Fibroblast of skin of abdomen (primary cell): ENCODE measurements at regions not wholly inside any gene's neighbourhood (a gene's known extent, or its start where the extent isn't known, plus 50 kb on each side); places are given as distances from the start of the nearest gene placed in this dataset.

Source experiments
- DNase-seq: peaks from one replicate; pipeline ENCODE4 v3.0.0-alpha.2; 2013

DNA sequence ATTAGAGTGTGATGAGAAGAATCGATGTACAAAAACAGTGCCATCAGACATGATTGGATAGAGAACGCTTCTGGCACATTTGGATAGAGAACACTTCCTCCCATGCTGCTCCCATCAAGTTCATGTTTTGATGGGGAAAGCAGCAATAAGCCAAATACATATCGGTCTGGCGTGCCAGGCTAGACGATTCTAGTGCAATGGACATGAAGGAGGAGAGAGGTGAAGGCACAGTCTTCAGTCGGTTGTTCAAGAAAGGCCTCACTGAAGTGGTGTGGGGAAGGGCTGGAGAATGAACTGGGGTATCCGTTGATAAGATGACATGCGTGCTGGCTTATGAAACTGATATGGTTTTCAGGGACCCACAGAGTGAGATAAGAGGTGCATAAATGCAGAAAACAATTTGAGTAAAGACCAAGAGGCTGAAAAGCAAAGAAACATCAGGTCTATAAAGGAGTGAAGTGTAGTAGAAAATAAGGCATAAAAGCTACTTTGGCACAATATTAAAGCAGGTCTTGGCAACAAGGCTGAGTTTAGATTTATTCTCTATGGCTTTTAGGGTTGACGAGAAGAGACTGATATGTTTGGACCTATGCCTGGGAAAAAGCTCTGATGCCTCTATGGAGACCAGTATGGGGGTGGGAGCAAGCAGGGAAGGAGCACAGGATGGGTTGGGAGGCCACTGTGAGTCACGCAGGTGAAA, 117.6 kb upstream of the PIEZO2 start:
- DNase-seq = no peak

DNA sequence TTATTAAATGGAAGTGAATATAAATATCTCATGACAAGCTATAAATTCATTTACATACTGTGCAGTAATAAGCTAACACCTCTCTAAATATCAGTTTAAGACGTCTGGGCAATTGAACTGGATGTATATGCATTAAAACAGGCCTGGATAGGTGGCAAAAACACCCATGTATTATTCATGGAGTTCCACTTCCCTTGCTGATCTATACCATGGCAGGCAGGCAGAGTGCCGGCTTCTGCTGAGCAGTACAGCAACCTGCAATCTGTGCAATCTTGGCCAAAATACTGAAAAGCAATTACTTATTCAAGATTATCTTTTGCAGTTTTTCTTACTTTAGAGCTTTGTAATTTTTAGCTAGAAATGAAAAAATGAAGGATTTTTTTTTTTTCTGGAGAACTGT, 112.1 kb upstream of the PIEZO2 start:
- DNase-seq = no peak

DNA sequence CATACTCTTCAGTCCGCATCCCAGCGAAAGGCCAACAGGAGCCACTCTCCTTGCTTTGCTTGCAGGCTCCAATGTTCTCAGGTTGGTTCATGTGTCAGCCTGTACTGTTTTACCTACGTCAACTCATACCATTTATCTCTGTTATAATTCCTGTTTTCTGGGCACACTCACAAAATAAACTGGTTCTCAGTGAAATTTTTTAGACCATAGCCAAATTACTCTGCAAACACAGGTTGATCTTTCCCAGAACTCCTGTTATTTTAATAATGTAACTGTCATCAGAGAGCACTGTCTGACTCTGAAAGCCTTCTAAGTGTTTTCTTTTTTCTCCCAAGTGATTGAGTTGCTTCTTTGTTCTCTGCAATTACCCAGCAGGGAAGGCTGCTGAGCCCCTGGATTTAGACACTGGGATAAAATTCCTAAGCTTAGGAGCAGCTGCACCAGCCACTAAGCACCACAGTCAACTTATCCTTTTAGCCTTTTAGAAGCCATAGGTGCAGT, 111.6 kb upstream of the PIEZO2 start:
- no peak for DNase-seq

DNA sequence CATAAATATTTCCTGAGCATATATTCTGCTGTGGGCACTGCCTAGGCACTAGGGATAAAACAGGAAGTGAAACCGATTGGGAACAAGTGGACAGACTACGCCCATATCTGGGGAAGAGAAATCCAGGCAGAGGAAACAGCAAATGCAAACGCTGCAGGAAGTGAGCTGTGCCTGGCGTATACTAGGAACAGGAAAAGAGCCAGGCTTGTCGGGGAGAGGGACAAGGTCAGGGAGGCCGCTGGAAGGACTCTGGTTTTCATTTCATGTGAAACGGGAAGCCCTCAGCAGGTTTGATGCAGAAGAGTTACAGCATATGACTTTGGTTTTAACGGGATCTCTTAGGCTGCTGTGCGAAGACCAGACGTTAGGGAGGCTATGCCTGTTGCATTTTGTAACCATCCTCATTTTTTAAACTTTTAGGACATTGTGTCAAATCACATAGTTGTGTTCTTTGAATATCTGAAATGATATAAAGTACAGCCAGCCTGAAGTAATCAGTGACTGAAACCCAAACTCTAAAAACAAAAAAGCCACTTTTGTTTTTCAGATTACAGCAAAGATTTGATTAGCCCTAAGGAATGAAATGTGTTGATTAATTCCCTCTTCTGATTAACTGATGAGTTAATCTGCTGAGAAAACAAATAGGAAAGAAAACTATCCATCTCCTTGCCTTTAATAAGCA, 110.2 kb upstream of the PIEZO2 start:
- DNase-seq = no peak

DNA sequence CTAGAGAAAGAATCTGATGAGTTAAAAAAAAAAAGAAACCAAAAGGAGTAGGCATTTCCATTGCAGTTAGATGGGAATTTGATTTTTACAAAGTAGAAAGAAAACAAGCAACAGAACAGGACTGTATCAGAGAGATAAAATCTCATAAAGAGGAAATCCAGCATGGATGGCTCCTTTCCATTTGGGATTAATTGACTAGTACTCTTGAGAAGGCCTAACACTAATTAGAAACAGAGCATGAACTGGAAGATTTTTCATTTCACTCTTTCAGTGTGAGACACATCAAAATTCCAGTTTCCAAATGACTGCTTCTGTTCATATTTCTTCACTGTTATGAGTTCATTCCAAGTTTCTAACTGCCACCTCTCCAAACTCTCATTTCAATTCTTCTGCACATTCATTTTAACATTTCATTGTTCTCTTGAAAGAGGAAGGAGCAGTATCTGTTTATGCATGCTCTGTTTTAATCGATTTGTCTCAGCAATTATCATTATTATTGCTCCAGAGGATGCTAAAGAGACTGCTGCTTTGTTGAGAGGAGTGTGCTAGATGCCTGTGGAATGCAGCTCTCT, 108.8 kb upstream of the PIEZO2 start:
- peak; percentile 87 for DNase-seq

DNA sequence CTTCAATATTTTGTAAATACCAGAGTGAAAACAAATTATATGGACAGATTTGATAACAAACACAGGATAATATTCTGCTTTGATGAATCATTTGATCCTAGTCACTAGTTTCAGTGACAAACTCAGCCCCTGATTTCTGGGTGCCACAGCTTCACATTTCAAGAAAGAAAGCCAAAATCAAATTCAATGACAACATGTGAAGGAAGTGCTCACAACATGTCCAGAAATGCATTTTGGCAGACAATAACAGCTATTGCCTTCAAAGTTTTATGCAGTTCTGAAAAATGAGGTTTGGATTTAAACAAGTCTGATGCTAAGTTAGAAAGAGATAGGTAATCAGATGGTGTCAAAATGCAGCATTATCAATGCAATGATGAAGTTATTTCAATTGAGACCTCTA, 106.9 kb upstream of the PIEZO2 start:
- no peak for DNase-seq

DNA sequence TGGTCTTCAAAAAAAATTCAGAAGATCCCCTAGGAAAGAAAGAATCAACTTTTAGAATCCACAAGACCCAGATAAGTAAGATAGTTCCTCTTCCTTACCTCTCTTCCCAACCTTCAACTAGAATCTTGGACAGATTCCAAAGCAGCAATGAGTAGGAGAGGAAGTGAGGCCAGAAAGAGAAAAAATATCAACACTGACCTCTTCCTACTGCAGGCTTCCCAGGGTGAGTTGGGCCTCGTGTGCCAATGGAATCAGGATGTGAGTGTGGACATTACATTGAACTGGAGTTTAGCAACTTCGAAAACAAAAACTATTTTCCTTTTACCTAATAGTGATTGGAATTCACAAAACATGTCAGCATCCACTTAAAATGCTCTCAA, 102.5 kb upstream of the PIEZO2 start:
- no peak for DNase-seq

DNA sequence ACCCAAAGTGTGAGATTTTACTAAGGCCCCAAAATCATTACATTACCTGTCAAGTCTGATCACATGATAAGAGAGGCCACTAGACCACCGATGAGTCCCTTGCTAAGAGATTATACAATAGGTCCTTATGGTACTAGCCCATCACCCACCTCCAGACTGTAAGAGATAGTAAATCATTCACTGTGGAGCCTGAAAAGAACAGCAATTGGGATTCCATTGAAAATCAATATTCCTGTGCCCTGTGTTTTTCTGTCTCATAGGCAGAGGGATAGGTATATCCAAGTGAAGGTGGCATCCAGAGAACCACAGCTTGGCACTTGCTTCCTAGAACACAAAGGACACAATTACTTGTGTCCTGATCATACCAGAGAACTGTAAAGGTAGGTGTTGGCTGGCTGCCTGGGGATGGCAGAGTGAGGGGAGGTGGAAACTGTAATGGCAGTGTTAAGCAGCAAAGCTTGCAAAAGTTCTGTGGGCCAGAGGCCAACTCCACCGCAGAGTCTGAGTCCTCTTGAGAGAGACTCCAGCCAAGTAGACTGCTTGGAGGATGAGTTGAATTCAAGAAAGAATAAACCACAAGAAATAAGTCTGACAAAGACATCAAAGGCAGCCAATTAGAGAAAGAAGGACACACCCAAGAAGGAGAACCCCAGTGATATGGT, 102.0 kb upstream of the PIEZO2 start:
- peak; percentile 69 for DNase-seq

DNA sequence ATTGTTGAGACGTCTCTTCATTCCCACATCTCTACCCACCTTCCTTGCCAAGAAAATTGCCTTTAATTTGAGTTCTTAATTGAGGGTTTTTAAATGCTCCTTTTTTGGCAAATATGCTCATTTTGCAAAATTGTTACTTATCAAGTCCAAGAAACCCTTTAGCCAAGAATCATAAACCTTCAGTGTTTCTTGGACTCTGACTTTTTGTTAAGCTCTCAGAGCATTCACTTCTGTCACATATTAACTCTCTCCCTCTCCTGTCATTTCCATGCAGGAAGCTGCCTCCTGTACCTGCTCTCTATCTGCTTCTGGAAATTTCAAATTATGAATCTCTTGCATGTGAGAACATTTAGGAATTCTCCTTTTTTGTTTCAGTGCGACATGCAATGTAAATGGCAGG, 100.0 kb upstream of the PIEZO2 start:
- no peak for DNase-seq

DNA sequence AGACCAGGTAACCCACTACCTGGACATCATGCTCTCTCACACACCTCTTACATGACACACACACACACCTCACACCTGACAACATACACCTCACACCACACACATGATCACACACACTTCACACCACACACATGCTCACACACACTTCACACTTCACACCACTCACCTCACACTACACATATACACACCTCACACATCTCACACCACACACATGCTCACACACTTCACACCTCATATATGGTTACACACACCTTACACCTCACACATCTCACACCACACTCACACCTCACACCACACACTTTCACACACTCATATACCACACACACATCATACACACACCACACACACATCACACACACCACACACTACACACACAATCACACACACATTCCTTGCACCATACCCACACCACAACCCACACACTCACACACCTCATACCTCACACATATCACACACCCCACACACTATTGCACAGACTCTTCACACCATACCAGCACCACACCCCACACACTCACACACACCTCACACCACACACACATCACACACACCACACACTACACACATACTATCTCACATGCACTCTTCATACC, 98.1 kb upstream of the PIEZO2 start:
- DNase-seq = no peak

DNA sequence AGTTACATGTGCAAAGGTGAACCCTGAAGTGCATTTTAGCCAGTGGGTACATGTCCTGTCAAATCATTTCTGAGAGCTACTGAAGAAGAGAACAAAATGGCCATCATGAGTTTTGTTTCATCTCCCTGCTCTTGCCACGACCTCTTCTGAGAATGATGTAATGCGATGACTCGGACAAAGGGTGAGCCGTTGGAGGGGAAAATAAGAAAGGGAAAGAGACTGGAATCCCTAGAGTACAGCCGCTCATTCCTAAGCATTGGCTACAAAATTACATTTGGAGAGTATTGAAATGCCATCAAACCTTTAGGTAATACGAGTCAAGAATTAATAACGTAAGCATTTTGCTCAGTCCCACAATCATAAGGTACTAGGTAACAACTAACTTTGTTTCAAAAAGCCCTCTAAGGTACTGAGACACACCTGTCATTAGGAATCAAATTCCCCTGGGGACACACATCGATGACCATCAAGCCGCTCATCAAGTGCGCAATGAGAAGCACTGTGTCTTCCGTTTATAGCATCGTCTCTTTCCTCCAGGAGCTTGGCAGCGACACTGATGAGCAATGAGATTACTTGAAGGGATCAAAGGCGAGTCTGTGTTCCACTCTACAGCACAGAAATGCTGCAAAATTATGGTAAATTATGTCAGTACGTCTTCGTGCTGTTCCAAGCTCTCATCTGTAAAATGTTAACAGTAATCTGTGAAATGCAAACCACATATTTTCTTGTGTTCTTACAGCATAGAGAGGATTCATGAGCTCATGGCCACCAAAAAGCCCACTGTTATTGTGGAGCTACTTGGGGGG, 97.3 kb upstream of the PIEZO2 start:
- peak; percentile 90 for DNase-seq

DNA sequence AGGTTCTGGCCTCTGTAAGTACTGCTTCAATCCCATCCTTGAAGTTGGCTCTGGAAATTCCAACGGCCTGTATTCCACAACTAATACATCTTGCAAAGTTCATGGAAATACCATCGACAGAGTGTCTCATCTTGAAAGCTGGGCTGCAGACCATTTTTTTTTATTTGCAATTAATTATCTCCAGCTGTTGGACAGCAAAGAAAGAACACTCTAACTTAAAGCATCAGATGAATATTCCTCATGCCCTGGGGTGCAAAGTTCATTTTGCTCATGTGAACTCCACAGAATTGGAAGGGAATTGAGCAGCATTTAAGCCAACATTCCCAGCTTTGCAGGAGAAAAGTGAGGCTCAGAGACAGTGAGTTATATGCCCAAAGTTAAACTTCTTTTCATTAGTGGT, 96.5 kb upstream of the PIEZO2 start:
- peak; percentile 89 for DNase-seq

DNA sequence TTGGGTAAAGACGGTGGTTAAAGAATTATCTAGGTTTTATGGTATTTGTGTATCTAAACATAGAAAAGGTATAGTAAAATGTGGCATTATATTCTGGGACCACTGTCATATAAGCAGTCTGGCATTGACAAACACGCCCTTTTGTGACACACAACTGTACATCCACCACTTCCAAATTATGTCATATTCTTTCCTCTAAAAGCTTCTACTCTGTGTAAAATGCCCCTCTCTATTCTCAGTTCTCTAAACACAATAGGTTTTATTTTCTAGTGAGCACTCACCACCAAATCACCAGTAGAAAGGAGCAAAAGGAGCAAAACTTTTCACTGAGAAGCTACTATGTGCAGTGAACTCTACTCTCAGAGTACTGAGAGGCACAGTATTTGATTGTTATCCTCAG, 88.1 kb upstream of the PIEZO2 start:
- no peak for DNase-seq

DNA sequence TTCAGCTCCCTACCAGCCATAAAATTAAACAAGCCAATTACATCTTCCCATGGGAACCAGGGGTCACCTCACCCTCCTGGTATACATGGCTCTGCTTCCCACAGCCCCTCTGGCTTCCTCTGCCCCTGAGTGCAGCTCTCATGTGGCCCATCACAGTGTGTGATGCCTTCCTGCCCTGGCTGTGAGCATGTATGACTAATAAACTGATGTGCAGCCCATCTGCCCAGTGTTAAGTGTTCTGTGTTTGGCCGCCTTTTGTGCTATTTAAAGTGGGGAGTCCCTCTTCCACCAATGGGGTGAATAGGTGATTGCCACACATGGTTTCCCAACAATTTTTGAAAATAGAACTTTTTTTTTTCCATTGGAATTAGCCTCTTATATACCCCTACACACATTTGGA, 87.7 kb upstream of the PIEZO2 start:
- no peak for DNase-seq

DNA sequence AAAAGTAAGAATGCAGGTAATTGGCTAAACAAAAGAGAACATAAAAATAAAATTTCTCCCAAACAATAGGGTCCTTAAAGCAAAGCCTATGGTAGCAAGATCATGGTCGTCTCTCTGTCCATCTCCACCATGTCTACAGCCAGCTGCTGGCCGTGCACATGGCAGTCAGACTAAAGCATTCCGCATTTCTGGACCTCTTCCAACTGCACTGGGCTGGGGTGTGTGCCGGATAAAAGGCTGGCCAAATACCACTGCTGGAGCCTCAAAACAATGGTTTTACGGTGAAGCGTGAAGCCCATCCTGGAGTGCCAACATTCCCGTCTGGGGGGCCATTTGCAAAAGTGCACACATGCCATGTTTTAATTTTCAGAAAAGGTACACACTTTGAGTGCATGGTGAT, 74.8 kb upstream of the PIEZO2 start:
- no peak for DNase-seq

DNA sequence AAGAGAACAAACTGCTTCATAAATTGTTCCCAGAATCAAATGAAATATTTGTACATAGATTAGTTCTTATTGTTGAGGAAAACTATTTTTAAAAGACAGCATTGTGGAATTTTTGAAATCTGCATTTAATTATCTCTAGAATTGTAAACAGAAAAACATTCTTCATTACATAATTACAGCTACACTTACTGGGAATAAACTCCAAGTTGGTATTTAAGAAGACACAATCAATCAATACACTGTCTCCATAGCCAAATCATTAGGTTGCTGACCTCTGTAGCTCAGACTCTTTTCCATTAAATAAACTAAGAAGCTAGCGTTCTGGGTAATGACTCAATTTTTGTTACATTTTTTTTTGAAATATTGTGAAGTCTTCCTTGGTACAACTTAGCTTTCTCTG, 70.2 kb upstream of the PIEZO2 start:
- DNase-seq = no peak

DNA sequence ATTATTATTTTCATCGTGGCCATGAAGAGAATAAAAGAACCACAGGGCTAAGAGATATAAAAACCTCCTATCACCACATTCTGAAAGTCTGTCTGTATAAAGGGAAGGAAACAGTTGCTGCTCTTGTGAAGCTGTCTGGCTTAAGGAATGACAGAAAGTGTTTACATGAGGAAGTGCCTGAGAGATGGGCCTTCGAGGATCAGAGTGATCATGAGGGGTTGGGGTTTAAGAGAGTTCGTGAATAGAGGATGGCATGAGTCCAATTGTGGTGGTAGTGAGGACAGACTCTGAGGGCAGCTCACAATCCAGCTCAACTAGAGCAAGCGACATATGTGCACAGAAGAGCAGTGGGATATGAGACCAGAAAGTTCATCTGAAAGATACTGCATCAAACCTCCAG, 65.8 kb upstream of the PIEZO2 start:
- DNase-seq = no peak

DNA sequence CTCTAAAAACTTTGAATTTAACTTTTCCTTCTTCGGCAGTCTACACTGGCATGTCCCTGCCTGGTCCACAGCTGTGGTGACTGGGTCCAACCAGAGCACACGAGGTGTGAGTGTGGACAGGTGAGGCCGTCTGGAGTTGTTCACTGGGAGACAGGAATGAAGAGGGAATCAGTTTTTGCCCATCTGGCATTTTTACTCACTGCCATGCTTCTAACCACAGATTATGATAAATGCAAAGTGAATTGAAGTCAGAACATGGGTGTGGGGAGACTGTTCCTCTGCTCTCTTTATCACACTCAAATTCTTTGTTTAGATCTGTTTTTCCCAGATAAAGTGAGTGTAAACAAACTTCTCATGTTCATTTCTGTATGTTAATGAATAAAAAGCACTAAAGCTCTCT, 54.7 kb upstream of the PIEZO2 start:
- DNase-seq = no peak

DNA sequence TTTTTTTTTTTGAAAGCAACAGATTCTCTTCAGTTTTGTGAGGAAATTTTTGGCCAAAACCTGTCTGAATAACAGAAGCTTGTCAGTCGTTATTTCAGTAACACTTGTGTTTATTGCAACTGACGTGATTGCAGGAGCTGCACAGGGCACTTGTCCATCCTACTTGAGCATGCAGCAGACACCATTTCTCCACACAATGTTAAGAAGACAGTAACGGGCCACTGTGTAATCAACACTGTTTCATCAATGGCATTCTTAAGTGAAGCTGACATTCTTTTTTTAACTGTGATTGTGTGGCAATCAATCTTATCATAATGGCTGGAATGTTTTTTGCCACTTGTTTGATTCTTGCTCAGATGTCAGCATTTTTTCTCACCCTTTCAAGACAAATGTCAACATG, 50.1 kb upstream of the PIEZO2 start:
- DNase-seq = no peak
